ENCODE measurements at regions not wholly inside any gene's neighbourhood (a gene's known extent, or its start where the extent isn't known, plus 50 kb on each side); places are given as distances from the start of the nearest gene placed in this dataset.

DNA sequence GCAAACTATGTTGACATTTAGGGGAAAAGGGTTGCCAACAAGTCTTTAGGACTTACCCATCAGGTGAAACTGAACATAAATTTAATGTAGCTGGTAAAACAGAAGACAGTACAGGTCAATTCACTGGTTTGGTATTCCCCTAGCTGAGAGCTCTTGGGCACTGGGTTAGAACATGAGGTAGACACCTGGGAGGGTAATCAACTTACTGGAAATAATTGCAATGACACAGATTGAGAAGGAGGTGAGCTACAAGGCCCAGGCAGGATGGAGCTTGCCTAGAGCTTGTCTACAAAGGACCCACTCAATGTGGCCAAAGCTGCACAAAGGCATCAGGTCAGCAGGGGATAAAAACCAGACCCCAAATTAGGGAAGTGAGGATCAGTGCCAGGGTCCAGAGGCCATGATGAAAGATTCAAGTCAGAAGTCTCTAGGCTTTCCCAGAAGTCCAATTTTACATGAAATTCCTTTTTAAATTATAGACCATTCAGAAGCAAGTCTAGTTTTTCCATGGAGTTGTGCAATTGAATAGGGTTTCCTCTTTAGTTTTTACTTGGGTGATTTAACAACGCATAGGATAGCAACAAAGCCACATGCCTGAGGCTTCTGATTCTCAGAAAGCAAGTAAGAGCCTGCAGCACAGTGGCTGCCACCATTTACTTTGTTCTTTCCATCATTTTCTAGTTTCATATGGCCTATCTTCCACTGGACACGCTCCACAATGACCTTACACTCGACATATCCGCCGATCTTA lies 194.0 kb downstream of the NDFIP2 start:
- Histone ChIP-seq H3K4me1 (peaks cover 6% of the 10 kb centered on the region), H3K27me3 (no peaks in the 10 kb centered on the region), H3K4me3 (no peak overlapping the region), H3K36me3 (replicated peaks in 1 of 2; ENCODE audit: insufficient read depth in 1 of 2, low read depth in 2 of 2) (no peaks in the 10 kb centered on the region), H3K27ac (no peak overlapping the region), H3K9me3 (no peaks in the 10 kb centered on the region)
- 49 to 56% methylated on average over 5 of the region's 5 CpGs for WGBS, 2 donors
- no peak for ATAC-seq
- TF ChIP-seq, protein P1, sequence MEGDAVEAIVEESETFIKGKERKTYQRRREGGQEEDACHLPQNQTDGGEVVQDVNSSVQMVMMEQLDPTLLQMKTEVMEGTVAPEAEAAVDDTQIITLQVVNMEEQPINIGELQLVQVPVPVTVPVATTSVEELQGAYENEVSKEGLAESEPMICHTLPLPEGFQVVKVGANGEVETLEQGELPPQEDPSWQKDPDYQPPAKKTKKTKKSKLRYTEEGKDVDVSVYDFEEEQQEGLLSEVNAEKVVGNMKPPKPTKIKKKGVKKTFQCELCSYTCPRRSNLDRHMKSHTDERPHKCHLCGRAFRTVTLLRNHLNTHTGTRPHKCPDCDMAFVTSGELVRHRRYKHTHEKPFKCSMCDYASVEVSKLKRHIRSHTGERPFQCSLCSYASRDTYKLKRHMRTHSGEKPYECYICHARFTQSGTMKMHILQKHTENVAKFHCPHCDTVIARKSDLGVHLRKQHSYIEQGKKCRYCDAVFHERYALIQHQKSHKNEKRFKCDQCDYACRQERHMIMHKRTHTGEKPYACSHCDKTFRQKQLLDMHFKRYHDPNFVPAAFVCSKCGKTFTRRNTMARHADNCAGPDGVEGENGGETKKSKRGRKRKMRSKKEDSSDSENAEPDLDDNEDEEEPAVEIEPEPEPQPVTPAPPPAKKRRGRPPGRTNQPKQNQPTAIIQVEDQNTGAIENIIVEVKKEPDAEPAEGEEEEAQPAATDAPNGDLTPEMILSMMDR (IDR thresholded peaks at IDR 0.05) = no peak
- TF ChIP-seq POLR2A (IDR thresholded peaks at IDR 0.05) = no peak
- intact Hi-C loops (cut with DNase I) = loop anchor here (10.0 kb wide), 1 partner anchor 700 kb away; no protein-coding TSS in a partner anchor
- DNase-seq = no peak

GRCh38 chr13:79673993-79674377 lies 193.0 kb downstream of the NDFIP2 start:
- H3K36me3 ChIP-seq (replicated peaks in 1 of 2; ENCODE audit: insufficient read depth in 1 of 2, low read depth in 2 of 2) = no peaks in the 10 kb centered on the region
- peaks cover 6% of the 10 kb centered on the region for H3K4me1 ChIP-seq
- no peak overlapping the region for H3K27ac ChIP-seq
- ATAC-seq = no peak
- DNase-seq = no peak
- no peaks in the 10 kb centered on the region for H3K27me3 ChIP-seq
- no peaks in the 10 kb centered on the region for H3K9me3 ChIP-seq
- no peak overlapping the region for H3K4me3 ChIP-seq
- WGBS, 2 donors = 76 to 84% methylated on average over 1 of the region's 1 CpG
- intact Hi-C loops (cut with DNase I) = loop anchor here (10.0 kb wide), 1 partner anchor 701 kb away; no protein-coding TSS in a partner anchor
- TF ChIP-seq, protein P1 (IDR thresholded peaks at IDR 0.05) = no peak
- no peak for TF ChIP-seq POLR2A (IDR thresholded peaks at IDR 0.05)

GRCh38 chr13:79673310-79673992 lies 192.5 kb downstream of the NDFIP2 start:
- H3K36me3 ChIP-seq (replicated peaks in 1 of 2; ENCODE audit: insufficient read depth in 1 of 2, low read depth in 2 of 2) = no peaks in the 10 kb centered on the region
- intact Hi-C loops (cut with DNase I) = loop anchor here (10.0 kb wide), 1 partner anchor 701 kb away; no protein-coding TSS in a partner anchor
- H3K4me3 ChIP-seq = no peak overlapping the region
- H3K9me3 ChIP-seq = no peaks in the 10 kb centered on the region
- ATAC-seq (no peak), DNase-seq (no peak)
- H3K27ac ChIP-seq = no peak overlapping the region
- H3K4me1 ChIP-seq = peaks cover 8% of the 10 kb centered on the region
- TF ChIP-seq POLR2A (IDR thresholded peaks at IDR 0.05) = no peak
- TF ChIP-seq, protein P1 (IDR thresholded peaks at IDR 0.05) = no peak
- H3K27me3 ChIP-seq = no peaks in the 10 kb centered on the region
- 77 to 79% methylated on average over 6 of the region's 6 CpGs for WGBS, 2 donors

DNA sequence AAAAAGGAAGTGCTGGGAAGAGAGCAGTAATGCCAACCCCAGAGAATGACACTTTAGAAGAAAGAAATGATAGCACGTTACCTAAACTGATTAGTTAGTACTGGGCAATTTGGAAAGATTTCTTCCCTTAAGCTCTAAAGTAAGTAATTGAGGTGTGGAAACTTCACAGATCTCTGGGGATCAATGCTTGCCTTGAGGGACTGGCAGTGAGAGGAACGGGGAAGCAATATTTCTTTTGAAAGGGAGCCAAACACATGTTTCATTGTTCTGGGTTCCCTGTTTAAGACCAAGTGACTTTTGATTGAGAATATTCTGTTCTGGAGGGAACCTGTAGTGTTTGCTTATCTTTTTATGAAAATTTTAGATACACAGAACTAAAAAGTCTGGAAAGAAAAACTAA lies 190.5 kb downstream of the NDFIP2 start:
- WGBS, 2 donors = 11 to 12% methylated on average over 2 of the region's 2 CpGs
- ATAC-seq = no peak
- H3K4me3 ChIP-seq = no peak overlapping the region
- no peak for TF ChIP-seq POLR2A (IDR thresholded peaks at IDR 0.05)
- TF ChIP-seq, protein P1 (IDR thresholded peaks at IDR 0.05) = no peak
- no peak overlapping the region for H3K27ac ChIP-seq
- intact Hi-C loops (cut with DNase I) = loop anchor here (10.0 kb wide), 1 partner anchor 703 kb away; no protein-coding TSS in a partner anchor
- DNase-seq = no peak
- H3K27me3 ChIP-seq = no peaks in the 10 kb centered on the region
- peaks cover 13% of the 10 kb centered on the region for H3K4me1 ChIP-seq
- H3K9me3 ChIP-seq = no peaks in the 10 kb centered on the region
- no peaks in the 10 kb centered on the region for H3K36me3 ChIP-seq (replicated peaks in 1 of 2; ENCODE audit: insufficient read depth in 1 of 2, low read depth in 2 of 2)
